ENCODE measurements at regions not wholly inside any gene's neighbourhood (a gene's known extent, or its start where the extent isn't known, plus 50 kb on each side); places are given as distances from the start of the nearest gene placed in this dataset.

- DNase-seq (ENCODE audit: extremely low read depth, low read depth): no peak
- no peak for TF ChIP-seq CTCF (IDR thresholded peaks at IDR 0.05; ENCODE audit: low read depth, low read length)
These were observed 329.8 kb upstream of the SFSWAP start for GRCh38 chr12:131380965-131381705.

DNA sequence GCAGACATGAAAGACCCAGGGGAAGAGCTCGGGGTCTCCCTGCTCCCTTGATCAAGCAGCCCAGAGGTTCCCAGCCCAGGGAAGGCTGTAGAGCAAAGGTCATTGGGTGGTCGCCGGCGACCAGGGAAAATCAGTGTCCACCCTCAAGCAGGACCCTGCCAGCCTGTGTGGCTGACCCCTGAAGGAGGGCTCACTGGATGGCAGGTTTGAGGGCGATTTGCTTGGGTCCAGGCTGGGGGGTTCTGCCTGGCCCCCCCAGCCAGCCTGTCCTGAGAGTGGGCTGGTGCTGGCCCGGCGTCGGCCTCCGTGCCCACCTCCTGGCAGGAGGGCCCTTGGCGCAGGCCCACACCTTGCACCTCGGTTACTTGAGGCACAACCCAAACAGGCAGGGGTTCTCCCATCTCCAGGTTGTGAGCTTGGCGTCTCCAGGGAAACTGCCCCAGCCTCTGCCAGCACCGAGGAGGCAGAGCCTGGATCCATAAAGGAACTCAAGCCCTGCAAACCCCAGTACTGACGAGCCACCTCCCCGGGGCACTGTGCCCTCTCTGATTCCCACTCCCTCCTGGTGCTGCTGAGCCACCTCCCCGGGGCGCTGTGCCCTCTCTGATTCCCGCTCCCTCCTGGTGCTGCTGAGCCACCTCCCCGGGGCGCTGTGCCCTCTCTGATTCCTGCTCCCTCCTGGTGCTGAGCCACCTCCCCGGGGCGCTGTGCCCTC, 329.0 kb upstream of the SFSWAP start:
- no peak for TF ChIP-seq CTCF (IDR thresholded peaks at IDR 0.05; ENCODE audit: low read depth, low read length)
- DNase-seq (ENCODE audit: extremely low read depth, low read depth): no peak

- no peak for TF ChIP-seq CTCF (IDR thresholded peaks at IDR 0.05; ENCODE audit: low read depth, low read length)
- no peak for DNase-seq (ENCODE audit: extremely low read depth, low read depth)
These were observed 327.6 kb upstream of the SFSWAP start for GRCh38 chr12:131383291-131383690.

DNA sequence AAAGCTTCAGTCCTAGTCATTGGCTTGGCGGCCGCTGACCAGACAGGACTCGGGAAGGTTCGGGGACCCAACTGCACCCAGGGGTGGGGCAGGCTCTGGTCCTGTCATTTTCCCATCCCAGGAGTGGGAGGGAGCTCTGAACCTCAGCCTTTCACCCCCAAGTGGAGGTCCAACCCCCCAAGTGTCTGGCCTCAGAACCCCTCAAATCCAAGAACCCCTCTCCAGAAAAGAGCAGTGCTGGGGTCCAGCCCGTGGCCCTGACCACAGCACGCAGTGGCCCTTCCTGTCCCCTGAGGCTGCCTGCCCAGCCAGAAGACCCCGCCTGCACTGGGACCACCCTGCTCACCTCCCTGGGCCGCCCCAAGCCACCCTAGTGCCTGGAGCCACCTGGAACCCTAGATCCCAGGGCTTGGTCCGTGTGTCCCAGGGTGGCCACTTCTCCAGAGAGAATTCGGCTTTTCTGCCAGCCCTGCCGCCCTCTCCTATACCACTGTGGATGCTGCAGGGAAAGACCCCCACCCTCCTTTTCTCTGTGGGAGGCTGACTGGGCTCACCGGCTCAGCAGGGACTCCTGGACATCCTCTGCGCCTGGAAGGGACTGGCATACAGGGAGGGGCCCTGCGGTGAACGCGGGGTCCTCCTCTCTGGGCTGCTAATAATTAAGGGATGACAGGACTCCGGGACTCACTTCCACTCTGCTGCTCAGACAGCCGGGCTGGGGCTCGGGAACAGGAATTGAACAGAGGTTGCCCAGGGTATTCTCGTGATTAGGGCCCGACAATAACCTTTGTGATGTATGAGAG, 326.9 kb upstream of the SFSWAP start:
- no peak for DNase-seq (ENCODE audit: extremely low read depth, low read depth)
- TF ChIP-seq CTCF (IDR thresholded peaks at IDR 0.05; ENCODE audit: low read depth, low read length): no peak

DNA sequence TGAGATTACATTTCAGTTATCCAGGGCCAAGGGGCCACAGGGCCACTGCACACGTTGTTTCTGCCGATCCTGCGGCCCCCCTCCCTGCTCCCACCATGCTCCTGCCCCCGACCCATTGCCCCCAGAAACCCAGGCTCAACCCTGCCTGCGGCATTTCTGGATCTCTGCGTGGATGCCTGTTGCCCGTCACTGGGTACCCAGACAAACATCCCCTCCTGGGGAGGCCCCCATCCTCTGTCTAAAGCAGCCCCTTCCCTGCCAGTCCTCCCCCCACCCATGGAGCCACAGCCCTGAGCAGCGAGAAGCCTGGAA, 326.4 kb upstream of the SFSWAP start:
- DNase-seq (ENCODE audit: extremely low read depth, low read depth): no peak
- no peak for TF ChIP-seq CTCF (IDR thresholded peaks at IDR 0.05; ENCODE audit: low read depth, low read length)

DNA sequence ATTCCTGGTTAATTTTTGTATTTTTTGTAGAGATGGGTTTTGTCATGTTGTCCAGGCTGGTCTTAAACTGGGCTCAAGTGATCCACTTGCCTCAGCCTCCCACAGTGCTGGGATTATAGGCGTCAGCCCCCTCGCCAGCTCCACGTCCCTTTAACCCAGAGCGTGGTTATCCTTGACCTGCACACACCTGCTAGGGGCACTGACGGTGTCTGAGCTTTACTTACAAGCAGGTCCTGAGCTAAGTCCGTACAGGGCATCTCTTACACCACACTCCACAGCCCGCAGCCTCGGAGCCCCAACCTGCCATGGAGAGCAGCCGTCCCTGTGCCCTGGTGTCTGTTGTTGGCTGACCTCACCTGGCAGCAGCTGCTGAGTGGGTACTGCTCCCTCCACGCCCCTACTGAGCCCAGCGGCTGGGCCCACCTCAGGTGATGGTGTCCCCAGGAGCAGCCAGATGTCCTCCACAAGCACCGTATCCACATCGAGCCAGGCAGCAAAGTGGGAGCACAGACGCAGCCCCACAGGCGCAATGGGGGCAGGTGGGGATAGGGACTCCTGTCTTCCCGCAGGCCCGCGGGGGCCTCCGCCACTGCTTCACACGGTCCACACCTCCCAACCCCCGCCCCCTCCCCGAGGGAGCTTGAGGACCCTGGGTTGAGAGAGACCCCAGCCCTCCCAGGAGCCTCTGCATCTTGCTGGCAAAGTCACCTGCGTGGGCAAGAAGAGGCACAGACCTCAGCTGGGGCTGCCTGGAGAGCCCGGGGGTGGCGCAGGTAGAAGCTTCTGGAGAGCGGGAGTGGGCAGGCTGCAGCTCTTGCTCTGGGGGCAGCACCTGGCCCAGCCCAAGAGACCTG, 325.4 kb upstream of the SFSWAP start:
- no peak for TF ChIP-seq CTCF (IDR thresholded peaks at IDR 0.05; ENCODE audit: low read depth, low read length)
- DNase-seq (ENCODE audit: extremely low read depth, low read depth): no peak
